CD8-positive, alpha-beta memory T cell (primary cell): ENCODE measurements at regions not wholly inside any gene's neighbourhood (a gene's known extent, or its start where the extent isn't known, plus 50 kb on each side); places are given as distances from the start of the nearest gene placed in this dataset.

Experiments
- CTCF ChIA-PET: fragments of 350-600 bp; sonication (Branson Sonifier 250); formaldehyde crosslinking; loops from one replicate; lab custom pipeline; 2021; ENCODE audit warnings: antibody characterized with exemption; lab: Charles Lee
- POLR2A ChIA-PET: fragments of 350-600 bp; sonication (Branson Sonifier 250); formaldehyde crosslinking; loops from one replicate; lab custom pipeline; 2021; ENCODE audit warnings: antibody characterized with exemption; lab: Charles Lee
- DNase-seq, 5 donors: peaks; one replicate each; pipeline versions ENCODE4 v3.0.0 to v3.0.0-alpha.2; 2020 to 2022; ENCODE audit warnings: mixed read lengths in 1 of 5
- H3K27ac ChIP-seq: one replicate; pipeline ENCODE4 v1.7.0; 2013; ENCODE audit warnings: low read depth, mild to moderate bottlenecking, low read length, moderate library complexity
- H3K27me3 ChIP-seq: 2 replicates; pipeline ENCODE4 v1.7.0; 2013; ENCODE audit warnings: low read length, mild to moderate bottlenecking; ENCODE audit not compliant: insufficient read depth, poor library complexity, severe bottlenecking
- H3K36me3 ChIP-seq: 2 replicates; pipeline ENCODE4 v1.7.0; 2013; ENCODE audit warnings: mild to moderate bottlenecking, low read length, moderate library complexity; ENCODE audit not compliant: insufficient read depth
- H3K4me1 ChIP-seq: 2 replicates; pipeline ENCODE4 v1.7.0; 2013; ENCODE audit warnings: mild to moderate bottlenecking, low read length, moderate library complexity; ENCODE audit not compliant: insufficient read depth
- H3K4me3 ChIP-seq: 2 replicates; pipeline ENCODE4 v1.7.0; 2013; ENCODE audit warnings: mild to moderate bottlenecking, low read length
- H3K9me3 ChIP-seq: 2 replicates; pipeline ENCODE4 v1.7.0; 2013; ENCODE audit warnings: mild to moderate bottlenecking, low read length
- H3K27ac Mint-ChIP-seq, 8 donors: one replicate each; pipeline ENCODE4 v1.8.0; 2020 to 2021; ENCODE audit warnings: mixed read lengths in 8 of 8, mild to moderate bottlenecking in 6 of 8, inconsistent platforms in 3 of 8, moderate library complexity in 3 of 8
- H3K27me3 Mint-ChIP-seq, 2 donors: one replicate each; pipeline ENCODE4 v1.8.0; 2020 to 2021; ENCODE audit warnings: mixed read lengths in 2 of 2, mild to moderate bottlenecking in 1 of 2, moderate library complexity in 1 of 2
- H3K36me3 Mint-ChIP-seq, 3 donors: one replicate each; pipeline ENCODE4 v1.8.0; 2020 to 2021; ENCODE audit warnings: mixed read lengths in 3 of 3, inconsistent platforms in 1 of 3, mild to moderate bottlenecking in 1 of 3
- H3K4me1 Mint-ChIP-seq, 3 donors: one replicate each; pipeline ENCODE4 v1.8.0; 2020 to 2021; ENCODE audit warnings: mixed read lengths in 3 of 3, inconsistent platforms in 1 of 3, mild to moderate bottlenecking in 1 of 3
- H3K4me3 Mint-ChIP-seq, 7 donors: one replicate each; pipeline ENCODE4 v1.8.0; 2020 to 2021; ENCODE audit warnings: mixed read lengths in 7 of 7, mild to moderate bottlenecking in 6 of 7, moderate library complexity in 4 of 7, inconsistent platforms in 2 of 7
- H3K9me3 Mint-ChIP-seq, 5 donors: one replicate each; pipeline ENCODE4 v1.8.0; 2020 to 2022; ENCODE audit warnings: mixed read lengths in 5 of 5, mild to moderate bottlenecking in 3 of 5, moderate library complexity in 2 of 5, inconsistent platforms in 1 of 5

DNA sequence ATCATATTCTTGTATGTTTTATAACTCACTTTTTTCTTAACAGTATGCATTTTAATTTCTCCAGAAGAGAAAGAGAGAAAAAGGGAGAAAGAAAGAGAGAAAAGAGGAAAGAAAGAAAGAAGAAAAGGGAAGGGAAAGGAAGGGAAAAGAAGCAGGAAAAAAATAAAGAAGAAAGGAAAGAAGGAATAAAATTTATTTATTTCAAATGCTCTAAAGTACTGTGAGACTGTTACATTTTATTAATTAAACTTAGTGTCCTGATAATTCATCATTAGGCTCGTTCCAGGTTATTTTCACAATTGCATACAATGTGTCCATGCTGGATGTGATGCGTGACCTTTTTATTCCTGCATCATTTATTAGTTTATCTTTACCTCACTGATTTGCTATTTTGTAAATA, 1023.4 kb upstream of the KLHL29 start:
- no peaks in the 10 kb centered on the region for H3K36me3 ChIP-seq
- H3K4me1 Mint-ChIP-seq, result no peaks in the 10 kb centered on the region

DNA sequence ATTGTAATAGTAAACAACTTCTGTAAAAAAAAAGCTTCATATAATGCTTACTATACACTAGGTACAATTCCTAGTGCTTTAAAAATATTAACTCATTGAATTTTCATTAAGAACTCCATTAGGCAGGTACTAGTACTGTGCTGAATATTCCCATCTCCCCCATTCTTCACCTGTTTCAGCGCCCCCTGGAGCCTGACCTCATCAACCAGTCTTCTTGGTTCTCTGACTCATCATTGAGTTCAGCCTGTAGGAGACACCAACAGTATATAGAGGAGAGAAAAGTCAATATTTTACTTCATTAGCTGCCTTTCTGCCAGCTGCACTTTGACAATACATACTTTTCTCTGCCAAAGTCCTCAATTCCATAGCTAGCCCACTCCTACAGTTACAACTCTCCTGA, 1009.9 kb upstream of the KLHL29 start:
- Mint-ChIP-seq H3K27me3 (no peaks in the 10 kb centered on the region), H3K9me3 (peaks cover 1 to 44% (median 5%) of the 10 kb centered on the region in 5 donors), H3K4me1 (no peaks in the 10 kb centered on the region), H3K4me3 (no peak overlapping the region), H3K27ac (no peak overlapping the region), H3K36me3 (no peaks in the 10 kb centered on the region)
- no peaks in the 10 kb centered on the region for H3K36me3 ChIP-seq
- DNase-seq, result no peak
- H3K4me3 ChIP-seq, result no peak overlapping the region
- ChIA-PET CTCF (no interaction called here), POLR2A (no interaction called here)
- H3K9me3 ChIP-seq, result no peaks in the 10 kb centered on the region
- no peaks in the 10 kb centered on the region for H3K4me1 ChIP-seq
- no peaks in the 10 kb centered on the region for H3K27me3 ChIP-seq
- no peak overlapping the region for H3K27ac ChIP-seq

More for the DNA sequence above, 1023.4 kb upstream of the KLHL29 start:
- no peak for DNase-seq
- no peak overlapping the region for H3K27ac Mint-ChIP-seq
- peaks cover 5 to 34% (median 14%) of the 10 kb centered on the region in 5 donors for H3K9me3 Mint-ChIP-seq
- H3K27ac ChIP-seq, result no peak overlapping the region
- POLR2A ChIA-PET, result no interaction called here
- no peak overlapping the region for H3K4me3 ChIP-seq
- H3K4me3 Mint-ChIP-seq, result no peak overlapping the region
- no peaks in the 10 kb centered on the region for H3K27me3 Mint-ChIP-seq
- no peaks in the 10 kb centered on the region for H3K36me3 Mint-ChIP-seq
- H3K27me3 ChIP-seq, result no peaks in the 10 kb centered on the region
- H3K9me3 ChIP-seq, result no peaks in the 10 kb centered on the region
- CTCF ChIA-PET, result no interaction called here
- no peaks in the 10 kb centered on the region for H3K4me1 ChIP-seq

DNA sequence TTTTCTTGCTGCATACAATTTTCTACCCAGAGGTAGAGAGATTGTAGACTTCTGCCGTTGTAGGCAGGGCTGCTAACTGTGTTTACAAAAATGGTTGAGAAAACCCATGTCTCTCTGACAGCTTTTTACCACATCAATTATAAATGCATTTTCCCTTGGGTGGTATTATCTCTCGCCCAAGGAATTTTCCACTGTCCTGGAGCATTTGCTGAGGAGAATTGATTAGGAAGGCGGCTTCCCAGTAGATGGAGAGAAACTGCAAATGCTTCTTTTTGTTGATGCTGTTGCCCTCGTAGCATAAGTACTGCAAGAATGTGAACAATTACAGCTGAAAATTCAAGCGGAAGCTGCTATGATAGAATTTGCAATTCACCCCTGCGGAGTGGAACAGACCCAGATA, 1007.7 kb upstream of the KLHL29 start:
- Mint-ChIP-seq H3K4me3 (no peak overlapping the region), H3K4me1 (no peaks in the 10 kb centered on the region), H3K36me3 (no peaks in the 10 kb centered on the region), H3K27ac (no peak overlapping the region), H3K27me3 (no peaks in the 10 kb centered on the region), H3K9me3 (peaks cover 2 to 29% (median 5%) of the 10 kb centered on the region in 5 donors)
- H3K9me3 ChIP-seq, result no peaks in the 10 kb centered on the region
- no peak overlapping the region for H3K27ac ChIP-seq
- DNase-seq, result no peak
- no peaks in the 10 kb centered on the region for H3K27me3 ChIP-seq
- ChIA-PET CTCF (no interaction called here), POLR2A (no interaction called here)
- no peaks in the 10 kb centered on the region for H3K4me1 ChIP-seq
- no peak overlapping the region for H3K4me3 ChIP-seq
- no peaks in the 10 kb centered on the region for H3K36me3 ChIP-seq

DNA sequence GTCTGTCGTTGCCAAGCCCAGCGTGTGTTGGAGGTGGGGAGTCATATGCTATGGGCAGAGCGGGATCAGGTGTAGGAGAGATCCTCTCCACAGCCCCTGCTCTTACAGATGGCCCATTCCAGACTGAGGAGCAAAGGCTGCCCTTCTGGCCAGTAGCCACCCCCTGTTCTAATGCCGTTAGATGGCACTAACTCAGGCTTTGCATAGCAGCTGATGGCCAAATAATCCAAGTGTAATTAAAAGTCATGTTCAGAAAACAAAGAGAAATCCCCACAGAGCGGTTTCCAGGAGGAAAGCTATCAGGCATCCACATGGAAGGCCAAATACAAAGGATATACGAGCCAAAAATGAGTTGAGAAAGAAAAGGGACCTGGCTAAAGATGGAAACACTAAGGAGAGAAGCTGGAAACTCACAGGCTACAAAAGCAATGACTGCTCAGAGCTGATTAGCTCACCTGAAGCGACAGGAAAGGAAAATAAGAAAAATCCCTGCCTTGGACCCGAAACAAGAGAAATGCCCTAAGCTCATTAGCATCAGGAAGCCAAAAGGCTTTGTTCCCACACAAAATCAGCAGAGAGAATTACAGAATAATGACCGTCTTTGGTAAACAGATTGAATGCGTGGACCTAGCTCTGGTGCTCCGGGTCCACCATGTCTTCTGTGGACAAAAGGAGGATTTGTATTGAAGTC, 1002.4 kb upstream of the KLHL29 start:
- CTCF ChIA-PET, result no interaction called here
- Histone ChIP-seq H3K27me3 (no peaks in the 10 kb centered on the region), H3K9me3 (no peaks in the 10 kb centered on the region), H3K4me3 (no peak overlapping the region), H3K4me1 (no peaks in the 10 kb centered on the region), H3K27ac (no peak overlapping the region), H3K36me3 (no peaks in the 10 kb centered on the region)
- H3K27me3 Mint-ChIP-seq, result no peaks in the 10 kb centered on the region
- no peak for DNase-seq
- H3K4me1 Mint-ChIP-seq, result no peaks in the 10 kb centered on the region
- H3K27ac Mint-ChIP-seq, result no peak overlapping the region
- POLR2A ChIA-PET, result no interaction called here
- peaks cover 5 to 17% (median 7%) of the 10 kb centered on the region in 5 donors for H3K9me3 Mint-ChIP-seq
- no peak overlapping the region for H3K4me3 Mint-ChIP-seq
- no peaks in the 10 kb centered on the region for H3K36me3 Mint-ChIP-seq

DNA sequence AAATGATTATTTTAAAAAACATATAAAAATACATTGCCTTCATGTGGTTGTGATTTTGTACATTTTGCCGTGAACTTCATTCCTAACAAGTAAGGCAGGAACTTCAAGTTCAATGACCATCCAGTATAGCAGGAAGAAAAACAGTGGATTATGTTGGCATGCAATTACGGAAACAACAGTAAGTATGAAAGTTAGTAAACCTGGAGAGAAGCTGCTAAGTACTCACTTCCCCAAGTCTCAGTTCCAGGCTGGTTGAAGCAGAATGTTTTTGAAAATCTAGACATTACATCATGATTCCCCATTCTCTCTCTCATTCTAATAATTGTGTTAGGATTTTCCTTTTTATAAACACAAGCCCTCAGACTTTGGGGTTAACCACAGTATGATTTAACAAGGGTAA, 987.1 kb upstream of the KLHL29 start:
- Mint-ChIP-seq H3K4me1 (no peaks in the 10 kb centered on the region), H3K36me3 (no peaks in the 10 kb centered on the region), H3K4me3 (no peak overlapping the region), H3K9me3 (peaks cover 0 to 13% (median 10%) of the 10 kb centered on the region in 5 donors), H3K27ac (no peak overlapping the region), H3K27me3 (no peaks in the 10 kb centered on the region)
- ChIA-PET CTCF (interaction anchor here (1.1 kb wide), 1 partner anchor 15 kb away, joined by 3 read pairs; no protein-coding TSS in a partner anchor), POLR2A (no interaction called here)
- Histone ChIP-seq H3K4me1 (no peaks in the 10 kb centered on the region), H3K36me3 (no peaks in the 10 kb centered on the region), H3K4me3 (no peak overlapping the region), H3K9me3 (no peaks in the 10 kb centered on the region), H3K27ac (no peak overlapping the region), H3K27me3 (no peaks in the 10 kb centered on the region)
- no peak for DNase-seq

DNA sequence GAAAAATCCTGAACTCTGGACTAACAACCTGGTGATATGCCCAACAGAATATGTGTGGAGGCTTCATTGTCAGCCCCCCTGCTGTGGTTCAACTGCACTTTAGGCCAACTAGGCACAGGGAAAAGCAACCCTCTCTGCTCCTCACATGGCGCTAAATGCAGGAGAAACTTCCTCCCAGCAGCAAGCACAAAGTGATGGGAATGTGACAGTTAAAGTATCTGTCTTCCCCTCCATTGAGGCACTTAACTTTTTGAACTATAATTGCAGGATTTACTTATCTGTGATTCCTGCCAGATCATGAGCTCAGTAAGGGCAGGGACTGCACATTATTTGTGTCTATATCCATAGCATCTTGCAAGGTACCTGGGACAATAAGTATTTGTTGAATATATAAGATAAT, 981.2 kb upstream of the KLHL29 start:
- Mint-ChIP-seq H3K4me1 (no peaks in the 10 kb centered on the region), H3K27me3 (no peaks in the 10 kb centered on the region), H3K36me3 (no peaks in the 10 kb centered on the region), H3K9me3 (peaks cover 7 to 24% (median 13%) of the 10 kb centered on the region in 5 donors), H3K4me3 (no peak overlapping the region), H3K27ac (no peak overlapping the region)
- no peaks in the 10 kb centered on the region for H3K36me3 ChIP-seq
- no peaks in the 10 kb centered on the region for H3K27me3 ChIP-seq
- no peaks in the 10 kb centered on the region for H3K9me3 ChIP-seq
- no peak overlapping the region for H3K27ac ChIP-seq
- ChIA-PET CTCF (no interaction called here), POLR2A (no interaction called here)
- no peak for DNase-seq
- H3K4me1 ChIP-seq, result no peaks in the 10 kb centered on the region
- no peak overlapping the region for H3K4me3 ChIP-seq

DNA sequence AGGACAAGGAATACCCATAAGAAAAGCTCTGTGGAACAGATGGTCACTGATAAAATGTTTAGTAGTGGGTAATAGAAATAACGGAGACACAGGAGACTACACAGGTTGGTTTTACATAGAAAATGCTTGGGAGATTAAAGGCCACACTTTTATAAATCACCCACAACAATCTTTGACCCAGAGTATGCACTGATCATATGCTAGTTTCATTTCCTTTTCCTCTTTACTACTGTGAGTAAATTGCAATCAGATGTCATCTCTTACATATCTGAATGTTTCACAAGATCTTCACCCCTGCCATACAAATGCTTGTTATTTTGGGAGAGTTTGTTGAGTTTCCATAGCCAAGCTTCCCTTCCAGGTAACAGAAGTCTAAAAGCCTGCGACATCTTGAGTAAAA, 978.4 kb upstream of the KLHL29 start:
- Mint-ChIP-seq H3K27me3 (no peaks in the 10 kb centered on the region), H3K27ac (no peak overlapping the region), H3K36me3 (no peaks in the 10 kb centered on the region), H3K4me1 (no peaks in the 10 kb centered on the region), H3K4me3 (no peak overlapping the region), H3K9me3 (peaks cover 5 to 22% (median 10%) of the 10 kb centered on the region in 5 donors)
- ChIA-PET POLR2A (no interaction called here), CTCF (no interaction called here)
- Histone ChIP-seq H3K4me3 (no peak overlapping the region), H3K27ac (no peak overlapping the region), H3K9me3 (no peaks in the 10 kb centered on the region), H3K36me3 (no peaks in the 10 kb centered on the region), H3K4me1 (no peaks in the 10 kb centered on the region), H3K27me3 (no peaks in the 10 kb centered on the region)
- no peak for DNase-seq

DNA sequence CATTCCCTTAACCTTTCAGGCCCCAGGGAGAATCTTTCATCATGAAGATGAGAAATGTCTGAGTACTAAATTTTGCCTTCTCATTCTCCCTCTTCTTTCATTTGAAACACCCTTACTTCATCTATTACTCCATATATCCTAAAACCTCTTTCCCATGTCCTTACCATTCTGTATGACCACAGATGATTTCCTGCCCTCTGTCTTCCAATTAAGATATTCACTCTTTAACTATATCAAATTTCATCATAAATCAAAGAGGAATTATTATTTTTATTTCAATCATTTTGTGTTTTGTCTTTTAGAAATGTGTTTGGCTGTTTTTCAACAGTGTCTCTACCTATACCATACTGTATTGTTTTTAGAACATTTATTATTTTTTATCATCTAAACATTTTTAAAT, 964.9 kb upstream of the KLHL29 start:
- POLR2A ChIA-PET, result no interaction called here
- no peaks in the 10 kb centered on the region for H3K9me3 ChIP-seq
- Mint-ChIP-seq H3K4me1 (no peaks in the 10 kb centered on the region), H3K27me3 (no peaks in the 10 kb centered on the region), H3K27ac (no peak overlapping the region), H3K9me3 (peaks cover 8 to 37% (median 15%) of the 10 kb centered on the region in 5 donors), H3K4me3 (no peak overlapping the region), H3K36me3 (no peaks in the 10 kb centered on the region)
- no peak for DNase-seq
- H3K36me3 ChIP-seq, result no peaks in the 10 kb centered on the region
- no peaks in the 10 kb centered on the region for H3K27me3 ChIP-seq
- H3K4me1 ChIP-seq, result no peaks in the 10 kb centered on the region
- H3K27ac ChIP-seq, result no peak overlapping the region
- H3K4me3 ChIP-seq, result no peak overlapping the region
- CTCF ChIA-PET, result no interaction called here
